H1 (cell line): ENCODE measurements at regions not wholly inside any gene's neighbourhood (a gene's known extent, or its start where the extent isn't known, plus 50 kb on each side); places are given as distances from the start of the nearest gene placed in this dataset.

ENCODE experiments used
- CTCF ChIA-PET: fragments of 300-600 bp; sonication (Branson Sonifier 250); formaldehyde crosslinking; loops from one replicate; lab custom pipeline; 2021; ENCODE audit not compliant: partially characterized antibody; lab: Charles Lee
- POLR2A ChIA-PET: fragments of 300-600 bp; sonication (Branson Sonifier 250); formaldehyde crosslinking; loops from one replicate; lab custom pipeline; 2021; ENCODE audit warnings: inconsistent platforms; ENCODE audit not compliant: partially characterized antibody; lab: Charles Lee
- DNase-seq, 2 experiments: peaks; one replicate each; pipeline versions ENCODE4 v3.0.0 to v3.0.0-alpha.2; 2010 to 2022; ENCODE audit warnings: low spot score in 2 of 2, low read depth in 1 of 2, mixed read lengths in 1 of 2
- FAIRE-seq: peaks from 2 replicates; lab custom pipeline; 2011; peaks lifted over from hg19 to GRCh38; lab: Jason Lieb, UNC
- H2AFZ ChIP-seq: 2 replicates; pipeline ENCODE4 v1.8.1; 2012; ENCODE audit warnings: low read length, inconsistent platforms
- H2AK5ac ChIP-seq: 2 replicates; pipeline ENCODE4 v1.6.1; 2013; ENCODE audit warnings: low read depth, low read length
- H2BK120ac ChIP-seq: replicated peaks from 2 replicates; pipeline ENCODE3; 2013; ENCODE audit warnings: low read depth, low read length, inconsistent platforms
- H2BK12ac ChIP-seq: 2 replicates; pipeline ENCODE4 v1.6.1; 2013; ENCODE audit warnings: low read depth, low read length
- H2BK15ac ChIP-seq: 2 replicates; pipeline ENCODE4 v1.6.1; 2013; ENCODE audit warnings: low read length
- H2BK20ac ChIP-seq: 2 replicates; pipeline ENCODE4 v1.6.1; 2013; ENCODE audit warnings: low read length
- H2BK5ac ChIP-seq: 2 replicates; pipeline ENCODE4 v1.6.1; 2013; ENCODE audit warnings: low read depth, low read length
- H3K14ac ChIP-seq: 2 replicates; pipeline ENCODE4 v1.6.1; 2013; ENCODE audit warnings: inconsistent platforms; ENCODE audit not compliant: insufficient read length
- H3K18ac ChIP-seq: 2 replicates; pipeline ENCODE4 v1.6.1; 2013; ENCODE audit warnings: low read length; ENCODE audit errors: extremely low read depth
- H3K23ac ChIP-seq: 2 replicates; pipeline ENCODE4 v1.6.1; 2013; ENCODE audit warnings: inconsistent platforms; ENCODE audit not compliant: insufficient read length
- H3K23me2 ChIP-seq: 2 replicates; pipeline ENCODE4 v1.6.1; 2013; ENCODE audit warnings: low read depth, low read length
- H3K27ac ChIP-seq: 2 replicates; pipeline ENCODE4 v1.6.1; 2011; ENCODE audit warnings: low read depth, low read length, inconsistent platforms
- H3K27me3 ChIP-seq, 4 experiments: replicated peaks in 1 of 4; 1 replicate in 1 of 4; 2 replicates in 3 of 4; pipeline versions ENCODE4 v1.6.1 to v1.8.1; 2011 to 2013; ENCODE audit warnings: low read length in 3 of 4, mild to moderate bottlenecking in 3 of 4, inconsistent platforms in 2 of 4, mixed read lengths in 2 of 4, moderate library complexity in 1 of 4; ENCODE audit not compliant: control insufficient read depth in 3 of 4, insufficient read depth in 3 of 4; ENCODE audit errors: extremely low read depth in 1 of 4
- H3K36me3 ChIP-seq, 4 experiments: 2 replicates each; pipeline versions ENCODE4 v1.6.1 to v1.8.1; 2011 to 2013; ENCODE audit warnings: mild to moderate bottlenecking in 4 of 4, low read length in 3 of 4, moderate library complexity in 2 of 4, control low read depth in 1 of 4, inconsistent platforms in 1 of 4; ENCODE audit not compliant: insufficient read depth in 4 of 4, control insufficient read depth in 2 of 4
- H3K4ac ChIP-seq: replicated peaks from 2 replicates; pipeline ENCODE3; 2013; ENCODE audit warnings: low read length, low read depth, mixed read lengths, inconsistent platforms; ENCODE audit not compliant: insufficient read length
- H3K4me1 ChIP-seq, 4 experiments: replicated peaks in 1 of 4; 1 replicate in 1 of 4; 2 replicates in 3 of 4; pipeline versions ENCODE4 v1.6.1 to v1.8.1; 2011 to 2013; ENCODE audit warnings: low read length in 3 of 4, inconsistent platforms in 2 of 4, mixed read lengths in 1 of 4; ENCODE audit not compliant: insufficient read depth in 4 of 4, control insufficient read depth in 3 of 4
- H3K4me2 ChIP-seq, 2 experiments: 2 replicates each; pipeline versions ENCODE4 v1.6.1 to v1.8.1; 2011 to 2013; ENCODE audit warnings: low read depth in 2 of 2, low read length in 2 of 2, control low read depth in 1 of 2, inconsistent platforms in 1 of 2, mild to moderate bottlenecking in 1 of 2; ENCODE audit not compliant: insufficient read depth in 1 of 2
- H3K4me3 ChIP-seq, 4 experiments: fragments of 200-600, 300-600 bp in 1 of 4; sonication (generic), shearing (Covaris generic), sonication (Bioruptor Twin) in 1 of 4; 2 replicates each; pipeline versions ENCODE4 v1.5.1 to v1.8.1; 2011 to 2016; ENCODE audit warnings: low read length in 4 of 4, low read depth in 3 of 4, control low read depth in 2 of 4, inconsistent platforms in 2 of 4, mild to moderate bottlenecking in 2 of 4, mixed read lengths in 1 of 4, moderate library complexity in 1 of 4; ENCODE audit not compliant: insufficient read depth in 2 of 4; ENCODE audit errors: extremely low read depth in 1 of 4
- H3K56ac ChIP-seq: replicated peaks from 2 replicates; pipeline ENCODE3; 2013; ENCODE audit warnings: low read depth, mild to moderate bottlenecking, mixed read lengths, low read length, inconsistent platforms; ENCODE audit not compliant: insufficient read length
- H3K79me1 ChIP-seq: 2 replicates; pipeline ENCODE4 v1.6.1; 2013; ENCODE audit warnings: low read depth, low read length, control low read depth
- H3K79me2 ChIP-seq, 2 experiments: 2 replicates each; pipeline versions ENCODE4 v1.6.1 to v1.8.1; 2012 to 2013; ENCODE audit warnings: low read length in 2 of 2, mild to moderate bottlenecking in 2 of 2, inconsistent platforms in 1 of 2; ENCODE audit not compliant: insufficient read depth in 2 of 2, control insufficient read depth in 1 of 2
- H3K9ac ChIP-seq, 4 experiments: replicated peaks in 1 of 4; 1 replicate in 1 of 4; 2 replicates in 3 of 4; pipeline versions ENCODE4 v1.6.1 to v1.8.1; 2011 to 2013; ENCODE audit warnings: low read depth in 3 of 4, low read length in 3 of 4, control low read depth in 2 of 4, mild to moderate bottlenecking in 2 of 4, moderate library complexity in 2 of 4, inconsistent platforms in 1 of 4; ENCODE audit errors: extremely low read depth in 1 of 4
- H3K9me3 ChIP-seq, 2 experiments: 2 replicates each; pipeline versions ENCODE4 v1.6.1 to v1.8.1; 2012 to 2013; ENCODE audit warnings: mild to moderate bottlenecking in 2 of 2, moderate library complexity in 2 of 2, control low read depth in 1 of 2, inconsistent platforms in 1 of 2, low read depth in 1 of 2, low read length in 1 of 2, mixed read lengths in 1 of 2; ENCODE audit not compliant: insufficient read depth in 2 of 2
- H4K20me1 ChIP-seq, 2 experiments: replicated peaks in 1 of 2; 2 replicates each; pipeline versions ENCODE3 to v1.8.1; 2011 to 2013; ENCODE audit warnings: inconsistent platforms in 2 of 2, low read length in 2 of 2, mild to moderate bottlenecking in 1 of 2; ENCODE audit not compliant: insufficient read depth in 2 of 2, control insufficient read depth in 1 of 2
- H4K5ac ChIP-seq: 2 replicates; pipeline ENCODE4 v1.6.1; 2013; ENCODE audit warnings: low read length, low read depth, mixed read lengths, inconsistent platforms; ENCODE audit not compliant: insufficient read length
- H4K8ac ChIP-seq: 2 replicates; pipeline ENCODE4 v1.8.0; 2013; ENCODE audit warnings: mild to moderate bottlenecking, moderate library complexity, low read length, inconsistent platforms; ENCODE audit not compliant: insufficient read depth; ENCODE audit errors: extremely low read depth
- H4K91ac ChIP-seq: replicated peaks from 2 replicates; pipeline ENCODE3; 2013; ENCODE audit warnings: low read length, mixed read lengths, inconsistent platforms; ENCODE audit not compliant: insufficient read length
- CBX8 ChIP-seq: fragments of 300-800, 300-1000 bp; sonication (generic); IDR thresholded peaks from 2 replicates; pipeline ENCODE4 v1.7.1; 2016; ENCODE audit warnings: low read depth, low read length, borderline replicate concordance
- EGR1 ChIP-seq: IDR thresholded peaks from 2 replicates; pipeline ENCODE4 v1.6.1; 2011; ENCODE audit warnings: low read depth, low read length, borderline replicate concordance
- NRF1 ChIP-seq: IDR thresholded peaks from 2 replicates; pipeline ENCODE4 v1.6.1; 2011; ENCODE audit warnings: mild to moderate bottlenecking, low read depth, low read length, improper control_type of control experiment
- PHF8 ChIP-seq: fragments of 200-600 bp; sonication (generic); conservative IDR thresholded peaks from 2 replicates; pipeline ENCODE4 v1.7.1; 2012; ENCODE audit warnings: low read depth, mild to moderate bottlenecking, inconsistent platforms, low read length, moderate library complexity
- POLR2AphosphoS5 ChIP-seq: IDR thresholded peaks from 2 replicates; pipeline ENCODE4 v1.6.1; 2011; ENCODE audit warnings: low read depth, low read length
- SAP30 ChIP-seq: fragments of 300-600 bp; sonication (generic); IDR thresholded peaks from 2 replicates; pipeline ENCODE4 v1.7.1; 2012; ENCODE audit warnings: low read length, moderate library complexity, mild to moderate bottlenecking, inconsistent platforms; ENCODE audit not compliant: insufficient read depth, insufficient replicate concordance
- SP2 ChIP-seq: IDR thresholded peaks from 2 replicates; pipeline ENCODE4 v1.6.1; 2012; ENCODE audit warnings: mild to moderate bottlenecking, low read length, inconsistent platforms
- SRF ChIP-seq: IDR thresholded peaks from 2 replicates; pipeline ENCODE4 v1.6.1; 2011; ENCODE audit warnings: mild to moderate bottlenecking, low read depth, low read length, moderate library complexity
- TAF1 ChIP-seq: IDR thresholded peaks from 2 replicates; pipeline ENCODE4 v1.6.1; 2011; ENCODE audit warnings: mild to moderate bottlenecking, low read depth, low read length
- TBP ChIP-seq: IDR thresholded peaks from 2 replicates; pipeline ENCODE4 v1.6.1; 2011; ENCODE audit warnings: low read depth, low read length, improper control_type of control experiment
- whole genome bisulfite sequencing, 2 experiments: shearing (Covaris generic) in 1 of 2; methylation state at CpG; one replicate each; pipeline versions ENCODE4 v1.1.6 to v1.1.7; 2013 to 2015; ENCODE audit warnings: low lambda C conversion rate in 2 of 2, mixed read lengths in 2 of 2, inconsistent platforms in 1 of 2, low coverage in 1 of 2, missing lambda C conversion rate in 1 of 2; ENCODE audit not compliant: insufficient replicate concordance in 2 of 2, insufficient coverage in 1 of 2, insufficient read length in 1 of 2; ENCODE audit errors: extremely low coverage in 1 of 2, missing lambda C conversion rate in 1 of 2; 5-methylcytosine and 5-hydroxymethylcytosine counted together
- TF ChIP-seq, protein P1 (sequence below): IDR thresholded peaks from 2 replicates; pipeline ENCODE4 v1.6.1; 2012; ENCODE audit warnings: low read length, inconsistent platforms

DNA sequence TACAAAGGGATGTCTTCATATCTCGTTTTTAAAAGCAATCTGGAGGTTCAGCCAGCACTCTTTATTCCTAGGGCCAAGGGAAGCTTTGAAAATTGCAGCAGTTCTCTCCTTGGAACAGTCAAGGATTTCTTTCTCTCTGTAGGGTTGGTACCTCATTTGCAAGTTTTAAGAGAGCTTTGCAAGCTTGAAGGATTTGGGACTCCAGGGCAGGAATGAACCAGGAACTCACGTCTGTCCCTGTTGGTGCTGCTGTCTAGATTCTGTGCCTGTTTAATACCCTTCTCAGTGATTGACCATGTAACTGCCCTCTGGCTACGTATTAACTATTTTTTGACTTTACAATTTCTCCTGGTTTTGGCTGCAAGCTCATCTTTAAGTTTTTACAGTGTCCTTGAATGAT, 262.5 kb upstream of the ST6GAL2 start:
- Histone ChIP-seq H2BK120ac (no peak overlapping the region), H4K5ac (no peak overlapping the region), H3K4me2 (no peak overlapping the region), H2BK20ac (no peak overlapping the region), H3K4me1 (no peaks in the 10 kb centered on the region; a peak in 1 of 7 replicates), H2BK12ac (no peak overlapping the region), H3K27me3 (no peaks in the 10 kb centered on the region; a peak in 1 of 7 replicates), H3K14ac (no peak overlapping the region), H4K20me1 (no peaks in the 10 kb centered on the region), H3K23me2 (no peaks in the 10 kb centered on the region), H3K9ac (no peak overlapping the region), H3K79me2 (no peaks in the 10 kb centered on the region), H2BK15ac (no peak overlapping the region), H3K79me1 (no peaks in the 10 kb centered on the region), H4K8ac (no peak overlapping the region), H3K4me3 (no peak overlapping the region), H3K23ac (no peak overlapping the region), H3K9me3 (peaks cover 6 to 9% of the 10 kb centered on the region in 2 experiments; a peak in 3 of 4 replicates), H2BK5ac (no peak overlapping the region), H3K36me3 (no peaks in the 10 kb centered on the region), H3K4ac (no peak overlapping the region), H2AK5ac (no peak overlapping the region), H3K27ac (no peak overlapping the region), H2AFZ (no peak overlapping the region), H4K91ac (no peak overlapping the region), H3K56ac (no peak overlapping the region), H3K18ac (no peak overlapping the region)
- POLR2A ChIA-PET, result no interaction called here
- 88% methylated on average over 3 of the region's 3 CpGs; no CpG with 5 or more reads in 1 of the 2 experiments for WGBS, 2 experiments
- no peak for TF ChIP-seq SAP30
- TF ChIP-seq, protein P1, sequence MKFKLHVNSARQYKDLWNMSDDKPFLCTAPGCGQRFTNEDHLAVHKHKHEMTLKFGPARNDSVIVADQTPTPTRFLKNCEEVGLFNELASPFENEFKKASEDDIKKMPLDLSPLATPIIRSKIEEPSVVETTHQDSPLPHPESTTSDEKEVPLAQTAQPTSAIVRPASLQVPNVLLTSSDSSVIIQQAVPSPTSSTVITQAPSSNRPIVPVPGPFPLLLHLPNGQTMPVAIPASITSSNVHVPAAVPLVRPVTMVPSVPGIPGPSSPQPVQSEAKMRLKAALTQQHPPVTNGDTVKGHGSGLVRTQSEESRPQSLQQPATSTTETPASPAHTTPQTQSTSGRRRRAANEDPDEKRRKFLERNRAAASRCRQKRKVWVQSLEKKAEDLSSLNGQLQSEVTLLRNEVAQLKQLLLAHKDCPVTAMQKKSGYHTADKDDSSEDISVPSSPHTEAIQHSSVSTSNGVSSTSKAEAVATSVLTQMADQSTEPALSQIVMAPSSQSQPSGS, result no peak
- TF ChIP-seq TBP, result no peak
- no peak for TF ChIP-seq EGR1
- TF ChIP-seq POLR2AphosphoS5, result no peak
- no peak for TF ChIP-seq SP2
- TF ChIP-seq TAF1, result no peak
- no peak for TF ChIP-seq SRF
- no peak for TF ChIP-seq NRF1
- TF ChIP-seq PHF8, result no peak
- TF ChIP-seq CBX8, result no peak
- FAIRE-seq (no peak), DNase-seq (no peak)
- CTCF ChIA-PET, result no interaction called here
